SKM-1 (cell line): ENCODE measurements at regions not wholly inside any gene's neighbourhood (a gene's known extent, or its start where the extent isn't known, plus 50 kb on each side); places are given as distances from the start of the nearest gene placed in this dataset.
A peak's percentile ranks its signal among the peaks of the same experiment; 100 is the strongest.

Experiments
- DNase-seq: peaks from one replicate; lab custom pipeline; 2025; ENCODE audit not compliant: unreplicated experiment; lab: John Stamatoyannopoulos, UW

DNA sequence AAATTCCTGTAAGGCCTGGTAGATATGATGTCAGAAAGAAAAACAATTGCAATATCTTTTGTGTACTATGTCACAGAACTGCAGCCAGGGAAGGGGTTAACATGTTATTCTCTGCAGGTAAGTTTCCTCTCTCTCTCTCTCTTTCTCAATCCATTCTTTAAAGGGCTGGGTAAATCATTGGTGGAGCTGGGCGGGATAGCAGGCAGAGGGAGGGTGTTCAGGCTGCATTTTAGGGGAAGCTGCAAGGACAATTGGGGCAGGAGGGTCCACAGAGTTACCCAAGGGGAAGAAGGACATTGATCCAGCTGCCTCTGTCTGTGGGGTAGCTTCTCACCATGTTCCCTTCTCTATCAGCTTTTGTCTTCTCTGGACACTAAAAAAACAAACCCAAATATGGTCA is 153.9 kb upstream of the BMPER start:
- no peak for DNase-seq

DNA sequence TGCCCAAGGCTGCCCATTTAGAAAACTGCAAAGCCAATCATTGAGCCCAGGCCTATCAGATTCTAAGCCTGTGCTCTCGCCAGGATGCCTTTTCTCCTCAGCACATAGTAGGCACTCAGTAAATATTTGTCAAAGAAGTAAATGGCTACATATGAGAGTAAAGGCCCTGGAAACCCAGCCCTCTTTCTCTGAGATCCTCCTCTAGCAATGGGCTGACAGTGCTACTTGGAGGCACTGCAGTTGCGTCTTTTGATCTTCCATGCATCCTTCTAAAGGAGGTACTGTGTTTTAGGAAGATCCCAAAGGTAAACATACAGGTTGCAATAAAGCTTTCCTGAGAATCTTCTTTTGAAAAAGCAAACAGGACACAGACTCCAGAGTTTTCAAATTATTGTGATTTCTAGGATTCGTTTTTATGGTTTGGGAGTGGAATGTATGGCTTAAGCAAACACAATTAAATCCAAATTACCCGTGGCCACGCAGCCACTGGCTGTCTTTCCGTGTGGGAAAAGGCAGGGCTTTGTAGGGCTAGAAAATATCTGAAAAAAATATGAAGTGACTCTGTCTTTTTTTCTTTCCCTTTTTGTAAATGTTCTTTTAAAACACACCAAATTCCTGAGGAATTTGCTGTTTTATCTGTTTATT is 151.3 kb upstream of the BMPER start:
- no peak for DNase-seq

DNA sequence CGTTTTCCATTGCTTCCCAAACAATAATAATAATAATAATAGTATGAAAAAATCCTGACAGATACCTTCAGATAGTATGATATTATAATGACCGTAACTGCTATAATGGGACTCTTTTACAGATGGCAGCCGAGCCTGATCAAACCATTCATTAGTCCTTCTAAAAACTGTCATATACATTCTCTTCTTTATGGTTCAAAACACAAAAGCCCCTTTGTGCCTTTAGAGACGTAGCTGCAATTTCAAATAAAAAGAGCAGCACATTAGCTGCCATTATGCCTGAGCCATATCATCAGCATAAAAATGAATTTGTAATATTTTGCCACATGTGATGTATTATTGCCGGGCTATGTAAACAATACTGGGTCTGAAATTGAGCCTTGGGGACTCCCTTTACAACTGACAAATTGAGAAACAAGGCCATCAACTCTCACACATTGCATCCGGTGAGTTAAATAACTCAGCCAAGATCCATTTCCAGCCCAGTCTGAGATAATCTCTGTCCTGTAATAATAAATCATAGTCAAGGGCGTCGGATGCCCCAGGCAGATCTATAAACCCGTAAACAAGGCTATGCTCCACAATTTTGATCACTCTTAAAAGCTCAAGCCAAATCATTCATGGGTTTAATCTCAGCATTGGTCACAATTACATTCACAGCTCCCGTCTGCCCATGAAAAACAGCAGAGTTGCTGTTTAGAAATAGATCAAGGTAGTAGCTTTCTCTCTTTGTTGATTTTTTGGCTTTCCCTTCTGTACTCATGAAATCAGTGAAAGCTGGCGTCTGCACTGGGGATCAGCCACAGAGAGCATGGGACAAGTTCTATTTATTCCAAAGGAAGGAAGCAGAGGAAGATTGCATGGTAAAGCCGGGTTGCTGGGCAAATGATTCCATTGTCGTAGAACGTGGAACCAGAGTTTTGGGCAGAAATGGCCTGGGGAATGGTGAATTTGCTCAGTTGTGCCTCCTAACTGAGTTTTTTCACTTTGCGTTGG is 150.1 kb upstream of the BMPER start:
- no peak for DNase-seq

DNA sequence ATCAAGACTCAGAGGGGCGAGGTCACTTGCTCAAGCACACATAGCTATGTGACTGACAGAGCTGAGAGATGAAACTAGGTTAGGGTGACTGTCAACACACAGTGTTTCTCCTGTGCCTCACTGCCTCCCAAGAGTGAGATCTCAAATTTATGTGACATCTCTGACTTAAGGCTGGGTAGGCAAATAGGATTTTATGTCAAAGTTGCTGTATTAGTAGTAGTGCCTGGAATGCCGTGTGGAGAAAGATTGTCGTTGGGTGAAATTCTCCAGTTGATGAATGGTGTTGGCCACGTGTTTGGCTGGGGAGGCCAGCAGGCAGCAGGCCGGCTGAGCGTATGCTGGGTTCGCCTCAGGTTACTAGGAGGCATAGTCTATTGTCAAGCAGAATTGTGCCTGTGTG is 148.3 kb upstream of the BMPER start:
- no peak for DNase-seq

DNA sequence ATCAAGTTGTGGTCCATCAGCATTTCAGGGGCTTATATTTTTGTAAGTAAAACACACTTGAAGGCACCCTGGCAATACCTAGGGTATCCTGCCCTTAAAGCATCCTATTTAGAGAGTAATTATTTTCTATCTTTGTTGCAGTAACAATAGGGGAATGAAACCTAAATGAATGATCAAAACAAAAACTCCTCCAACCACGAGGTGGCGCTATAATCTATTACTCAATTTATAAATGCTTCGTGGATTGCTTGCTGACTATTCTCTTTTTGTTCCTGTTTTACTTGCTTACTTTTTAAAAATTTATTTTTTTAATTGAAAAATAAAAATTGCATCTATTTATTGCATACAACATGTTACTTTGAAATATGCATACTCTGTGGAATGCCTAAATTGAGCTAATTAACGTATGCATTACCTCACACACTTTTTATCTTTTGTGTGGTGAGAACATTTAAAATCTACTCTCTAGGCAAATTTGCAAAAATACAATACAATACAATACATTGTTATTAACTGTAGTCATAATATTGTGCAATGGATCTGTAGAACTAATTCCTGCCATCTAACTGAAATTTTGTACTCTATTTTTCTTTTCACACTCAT is 147.7 kb upstream of the BMPER start:
- peak; percentile 33 for DNase-seq

DNA sequence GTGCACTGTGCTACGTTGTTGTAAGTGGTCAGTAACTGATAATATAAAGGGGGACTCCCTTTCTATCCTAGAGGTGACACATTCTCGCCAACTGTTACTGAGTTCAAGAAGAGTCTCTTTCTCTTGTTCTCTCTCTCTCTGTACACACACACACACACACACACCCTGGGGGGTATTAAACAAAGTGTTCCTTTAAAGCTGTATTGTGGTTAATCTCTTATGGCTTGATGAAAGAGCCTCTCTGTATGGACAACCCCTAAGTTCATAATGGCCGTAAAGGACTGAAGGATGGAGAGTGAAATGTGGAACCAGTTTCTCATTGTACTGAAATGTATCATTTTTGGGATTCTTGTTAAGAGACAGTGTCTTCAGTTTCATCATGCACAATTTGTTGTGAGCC is 145.2 kb upstream of the BMPER start:
- DNase-seq: no peak

DNA sequence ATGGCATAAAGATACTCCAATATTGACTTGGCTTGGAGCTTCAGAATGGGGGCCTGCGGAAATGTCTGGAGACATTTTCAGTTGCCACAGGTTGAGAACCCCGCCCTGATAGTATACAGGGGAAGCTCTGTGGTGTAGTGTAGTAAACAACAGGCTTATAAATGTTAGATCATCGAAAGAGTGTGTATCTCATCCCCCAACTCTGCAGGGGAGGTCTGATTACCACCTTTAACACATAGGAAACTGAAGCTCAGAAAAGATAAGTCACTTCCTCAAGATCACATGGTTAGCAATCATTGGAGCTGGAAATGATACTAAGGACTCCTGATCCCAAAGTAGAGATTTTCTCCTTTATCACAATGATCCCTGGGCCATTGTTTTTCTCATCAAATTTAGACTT is 144.5 kb upstream of the BMPER start:
- no peak for DNase-seq

DNA sequence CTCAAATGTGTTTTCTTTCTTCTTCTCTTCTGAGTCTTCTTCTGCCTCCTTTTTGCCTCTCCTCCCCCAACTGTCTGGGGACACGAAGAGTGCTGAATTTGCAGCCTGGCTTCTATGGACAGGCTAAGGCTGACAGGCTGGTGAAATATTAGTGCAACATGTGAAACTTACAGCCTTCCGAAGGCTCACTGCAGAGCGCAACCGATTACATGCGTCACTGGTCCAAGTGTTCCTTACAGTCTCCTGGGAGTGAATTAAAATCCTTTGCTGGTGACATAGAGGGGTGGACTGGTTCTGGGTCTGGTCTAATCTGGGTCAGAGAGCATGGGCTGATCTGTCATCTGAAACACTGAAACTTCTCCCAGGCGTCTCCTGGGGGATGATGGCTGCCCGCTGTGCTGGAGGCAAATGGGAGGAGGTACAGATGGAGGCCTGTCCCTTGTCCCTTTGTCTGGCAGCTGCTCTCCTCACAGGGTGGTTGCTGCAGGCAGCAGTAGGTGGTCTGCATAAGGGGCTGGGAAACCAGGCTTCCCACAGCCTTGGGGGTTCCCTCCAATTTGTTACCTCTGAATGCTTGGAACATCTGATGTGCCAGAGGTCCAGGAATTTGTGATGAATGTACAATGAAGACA is 143.8 kb upstream of the BMPER start:
- DNase-seq: no peak

DNA sequence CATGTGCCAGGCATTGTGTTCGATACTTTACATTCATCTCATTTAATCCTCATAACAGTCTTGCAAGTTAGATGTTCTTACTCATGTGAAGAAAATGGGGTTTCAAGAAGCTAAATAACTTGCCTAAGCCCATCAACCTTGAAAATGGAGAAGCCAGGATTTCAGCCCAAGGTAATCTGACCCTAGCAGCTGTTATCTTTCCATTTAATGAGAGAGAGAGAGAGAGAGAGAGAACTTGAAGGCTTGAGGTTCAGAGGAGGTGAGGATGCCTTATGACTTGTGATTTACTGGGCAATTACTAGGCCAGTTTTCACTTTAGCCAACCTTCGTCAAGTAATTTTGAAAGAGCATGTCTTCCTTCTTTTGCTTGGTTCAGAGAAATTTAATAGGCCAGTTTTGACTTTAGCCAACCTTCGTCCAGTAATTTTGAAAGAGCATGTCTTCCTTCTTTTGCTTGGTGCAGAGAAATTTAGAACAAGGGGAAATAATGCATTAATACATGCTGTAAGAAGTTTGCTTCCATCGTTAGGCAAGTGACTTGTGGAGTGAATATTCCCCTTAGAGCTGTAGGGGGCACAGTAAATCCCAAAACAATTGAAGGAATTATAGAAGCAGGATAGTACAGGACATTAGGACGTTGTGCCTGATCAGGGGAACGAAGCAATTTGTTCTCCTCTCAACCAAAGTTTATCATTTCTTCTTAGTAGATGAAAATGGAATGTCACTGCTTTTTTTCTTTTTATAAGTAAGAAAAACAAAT is 143.0 kb upstream of the BMPER start:
- no peak for DNase-seq

DNA sequence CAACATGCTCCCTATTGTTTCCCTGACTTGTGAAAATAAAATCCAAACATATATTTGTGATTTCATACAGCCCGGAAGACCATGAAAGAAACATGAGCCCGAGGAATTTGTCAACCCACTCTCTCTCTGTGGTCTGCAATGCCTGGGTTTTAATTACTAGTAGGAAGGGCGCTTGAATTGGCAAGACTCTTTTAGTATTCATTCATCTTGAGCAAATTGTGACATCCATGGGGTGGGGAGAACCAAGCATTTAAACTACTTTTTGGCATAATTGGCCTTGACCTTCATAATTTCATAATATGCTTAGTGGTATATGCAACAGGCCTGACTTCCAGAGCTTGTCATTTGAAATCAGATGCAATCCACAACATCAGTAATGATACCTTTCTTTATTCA is 142.4 kb upstream of the BMPER start:
- no peak for DNase-seq

DNA sequence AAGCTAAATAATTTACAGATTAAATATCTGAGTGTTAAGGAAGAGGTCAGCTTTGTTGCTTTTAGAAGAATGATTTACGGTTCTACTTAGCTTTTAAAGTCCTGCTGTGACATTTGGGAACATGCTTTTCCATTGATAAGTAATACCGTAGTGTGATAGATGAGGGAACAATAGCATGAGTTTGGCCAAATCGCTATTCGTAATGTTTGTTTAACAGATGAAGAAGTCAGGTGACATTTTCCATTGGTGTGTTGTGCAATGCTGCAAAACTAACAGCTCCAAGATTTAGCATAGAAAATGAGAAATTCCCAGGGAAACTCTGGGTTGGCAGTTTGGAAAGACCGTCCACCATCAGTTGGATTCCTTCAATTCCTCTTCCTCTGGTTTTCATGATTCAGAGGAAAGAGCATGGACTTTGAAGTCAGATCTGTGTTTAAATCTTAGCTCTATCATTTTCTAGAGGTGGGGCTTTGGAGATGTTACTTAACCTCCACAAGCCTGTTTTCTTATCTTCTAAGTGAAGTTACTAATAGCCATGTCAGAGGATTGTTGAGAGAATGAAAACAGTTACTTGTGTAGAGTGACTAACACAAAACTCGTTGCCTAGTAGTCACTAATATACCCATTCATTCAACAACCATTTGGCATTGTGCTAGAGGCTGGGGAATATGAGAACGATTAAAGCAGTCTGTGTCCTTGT is 140.4 kb upstream of the BMPER start:
- DNase-seq: no peak

DNA sequence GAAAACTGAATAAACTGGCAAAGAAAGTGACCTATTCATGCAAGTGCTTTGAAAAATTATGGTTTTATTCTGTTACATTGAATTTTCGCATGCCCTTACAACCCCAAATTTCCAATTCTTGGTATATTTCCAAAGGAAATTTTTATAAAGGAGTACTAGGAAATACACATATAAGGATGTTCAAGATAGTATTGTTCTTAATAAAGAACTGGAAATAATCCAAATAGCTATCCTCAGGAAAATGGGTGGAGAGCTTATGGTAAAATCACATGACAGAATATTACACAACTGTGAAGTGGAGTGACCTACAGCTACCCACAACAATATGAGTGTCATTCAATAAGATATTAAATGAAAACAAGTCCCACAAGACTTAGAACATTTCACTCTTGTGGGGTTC is 138.9 kb upstream of the BMPER start:
- no peak for DNase-seq

DNA sequence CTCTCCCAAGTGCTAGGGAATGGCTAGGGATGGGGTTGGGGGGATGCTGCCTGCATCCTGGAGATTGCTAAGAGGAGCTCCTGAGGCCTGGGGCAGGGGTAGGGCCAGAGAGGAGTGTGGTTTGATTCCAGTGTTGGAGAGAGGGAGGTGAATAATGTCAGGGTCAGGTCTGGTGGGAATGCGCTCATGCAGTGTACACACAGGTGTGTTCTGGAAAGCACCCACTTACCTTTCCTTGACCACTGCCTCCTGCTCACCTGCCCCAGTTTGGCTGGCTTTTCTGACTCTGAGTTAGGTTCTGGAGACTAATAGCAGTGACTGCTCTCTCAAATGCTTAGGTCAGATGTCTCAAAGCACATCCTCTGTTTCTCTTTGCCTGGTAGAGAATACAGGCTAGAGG is 135.4 kb upstream of the BMPER start:
- no peak for DNase-seq

DNA sequence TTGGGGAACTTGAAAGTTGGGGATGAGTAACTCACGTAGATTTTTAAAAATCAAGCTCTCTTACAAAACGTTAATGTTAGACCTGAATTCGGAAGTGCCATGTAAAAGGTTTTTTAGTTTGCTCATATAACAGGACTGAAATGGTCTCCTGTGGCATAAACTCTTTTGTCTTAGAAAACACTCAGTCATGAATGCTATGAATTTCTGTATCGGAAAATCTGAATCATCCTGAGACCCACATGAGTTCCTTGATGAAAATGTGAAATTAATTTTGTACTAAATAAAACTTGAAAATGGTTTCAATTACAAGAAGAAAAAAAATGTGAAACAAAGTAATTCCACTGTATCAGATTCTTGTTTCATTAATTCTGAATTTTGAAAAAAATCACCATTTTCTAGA is 134.8 kb upstream of the BMPER start:
- DNase-seq: no peak

DNA sequence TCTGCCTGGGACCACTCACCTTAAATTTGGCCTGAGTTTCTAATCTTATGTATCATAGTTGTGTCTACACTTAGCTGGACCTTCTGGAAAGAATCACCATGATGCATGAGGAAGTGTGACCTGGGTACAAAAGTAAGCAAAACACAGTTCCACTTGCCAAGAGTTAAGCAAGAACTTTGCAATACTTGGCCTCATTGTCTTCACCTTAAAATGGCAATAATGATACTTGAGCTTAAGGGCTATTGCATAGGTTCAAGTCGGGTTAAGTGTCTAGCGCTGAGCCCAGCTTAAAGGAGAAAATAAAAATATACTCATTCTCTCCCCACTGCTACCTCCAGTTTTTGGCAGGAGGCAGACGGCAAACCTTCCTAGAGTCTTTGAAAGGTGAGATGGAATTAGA is 133.9 kb upstream of the BMPER start:
- DNase-seq: no peak

DNA sequence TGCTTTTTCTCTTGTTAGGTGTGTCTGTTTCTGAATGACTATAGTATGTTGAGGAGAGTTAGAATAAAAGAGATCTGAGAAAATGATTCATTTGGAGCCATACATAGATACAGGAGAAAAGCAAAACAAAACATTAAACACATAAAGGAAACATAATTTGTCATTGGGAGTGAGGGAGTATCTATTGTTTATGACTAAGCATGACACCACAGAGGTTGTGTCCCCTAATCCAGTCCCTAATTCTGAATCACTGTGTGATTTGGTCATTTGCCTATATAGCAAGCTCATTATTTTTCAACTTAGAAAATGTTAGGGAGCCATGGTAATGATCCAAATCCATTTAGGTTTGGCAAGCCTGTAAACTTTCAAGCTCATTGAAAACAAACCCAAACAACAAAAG is 132.3 kb upstream of the BMPER start:
- no peak for DNase-seq

DNA sequence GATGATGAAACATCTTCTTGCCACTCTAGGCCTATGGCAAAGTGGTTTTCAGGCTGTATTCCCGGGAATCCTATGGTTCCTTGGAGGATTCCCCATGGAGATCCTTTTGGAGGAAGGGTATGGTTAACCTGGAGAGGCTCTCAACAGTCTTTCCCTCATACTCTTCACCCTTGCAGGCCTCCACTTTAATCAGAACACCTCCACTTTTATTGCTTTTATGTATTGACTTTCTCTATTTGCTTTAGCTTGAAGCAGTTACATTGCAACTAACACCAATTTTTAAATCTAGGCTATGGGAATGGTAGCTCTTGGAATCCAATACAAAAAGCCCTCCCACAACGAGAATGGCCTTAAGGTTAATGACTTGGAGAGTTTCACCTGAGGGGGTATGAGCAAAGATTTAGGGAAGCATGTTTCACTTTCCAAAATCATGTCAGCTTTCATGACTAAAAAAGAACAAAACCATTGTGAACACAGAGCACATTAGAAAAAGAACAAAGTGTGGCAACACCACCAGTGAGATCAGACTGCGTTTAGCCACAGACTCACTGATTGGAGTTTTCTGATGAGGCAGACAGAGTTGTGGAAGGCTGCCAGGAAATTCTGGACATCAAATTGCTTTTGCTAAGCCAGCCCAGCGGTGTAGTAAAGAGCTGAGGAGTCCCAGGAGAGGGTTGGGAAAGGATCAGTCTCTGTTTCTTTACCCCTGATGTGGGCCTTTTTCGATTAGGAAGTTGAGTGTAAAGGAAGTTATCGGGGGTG is 130.4 kb upstream of the BMPER start:
- no peak for DNase-seq

DNA sequence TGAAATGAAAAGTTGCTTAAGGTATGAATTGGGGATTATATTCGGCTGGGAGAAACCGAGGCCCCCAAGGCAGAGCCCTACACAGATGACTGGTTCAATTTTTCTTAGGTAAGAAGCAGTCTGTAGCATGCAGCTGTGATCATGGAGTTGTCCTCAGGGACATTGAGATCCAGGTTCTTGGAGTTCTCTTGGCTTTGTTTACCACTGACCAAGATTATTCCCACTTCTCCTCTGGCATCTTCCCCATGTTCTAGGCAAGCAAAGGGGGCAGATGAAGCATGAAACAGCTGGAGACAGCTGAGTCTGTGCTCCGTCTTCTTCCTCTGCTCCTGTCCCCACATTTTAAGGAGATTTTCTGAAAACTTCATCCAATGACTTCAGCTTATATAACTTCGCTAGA is 129.5 kb upstream of the BMPER start:
- DNase-seq: no peak

DNA sequence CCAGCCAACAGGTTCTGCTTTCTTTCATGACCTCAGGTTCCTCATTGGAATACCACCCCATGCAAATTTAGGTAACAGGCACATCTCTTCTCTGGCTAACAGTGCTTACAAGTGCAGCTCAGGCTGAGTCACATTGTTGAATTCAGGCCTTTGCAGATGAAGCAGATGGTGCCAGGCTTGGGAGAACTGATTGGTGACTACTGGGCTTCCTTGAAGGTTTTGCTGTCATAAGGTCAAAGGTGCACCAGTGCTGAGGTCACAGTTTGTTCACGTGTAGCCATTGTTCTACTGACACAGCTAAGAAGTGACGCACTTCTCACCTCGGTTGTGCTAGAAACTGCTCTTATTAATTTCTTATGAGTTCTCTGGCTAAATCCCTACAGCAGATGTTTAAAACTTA is 128.6 kb upstream of the BMPER start:
- DNase-seq: no peak

DNA sequence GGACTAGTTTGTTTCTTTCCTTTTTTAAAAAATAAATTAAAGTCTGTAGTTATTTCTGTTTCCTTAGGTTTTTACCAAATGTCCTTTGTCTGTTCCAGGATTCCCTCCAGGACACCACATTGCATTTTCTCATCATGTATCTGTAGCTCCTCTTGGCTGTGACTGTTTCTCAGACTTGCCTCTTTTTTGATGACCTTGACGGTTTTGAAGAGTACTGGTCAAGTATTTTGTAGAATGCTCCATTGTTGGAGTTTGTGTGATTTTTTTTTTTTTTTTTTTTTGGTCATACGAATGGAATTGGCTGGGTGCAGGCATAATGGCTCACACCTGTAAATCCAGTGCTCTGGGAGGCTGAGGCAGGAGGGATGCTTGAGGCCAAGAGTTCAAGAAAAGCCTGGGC is 127.1 kb upstream of the BMPER start:
- no peak for DNase-seq
